ENCODE measurements at regions not wholly inside any gene's neighbourhood (a gene's known extent, or its start where the extent isn't known, plus 50 kb on each side); places are given as distances from the start of the nearest gene placed in this dataset.

DNA sequence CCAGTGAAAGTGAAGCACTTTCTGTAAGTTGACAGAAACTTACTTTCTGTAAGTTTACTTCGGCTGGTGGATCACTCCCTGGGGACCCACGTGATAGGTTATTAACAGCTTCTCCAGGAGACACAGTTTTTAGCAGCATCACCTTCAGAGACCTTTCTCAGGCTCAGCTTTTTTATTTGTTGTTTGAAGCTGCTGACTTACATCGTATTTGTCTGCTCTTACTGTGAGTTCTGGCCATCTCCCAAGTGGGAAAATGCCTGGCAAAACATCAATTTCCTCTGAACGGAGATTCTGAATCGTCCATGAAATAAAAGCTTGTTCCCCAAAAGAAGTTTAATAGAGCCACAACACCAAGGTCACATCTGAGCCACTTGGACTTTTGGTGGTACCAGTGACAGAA, 178.7 kb upstream of the PODXL start:
- Mint-ChIP-seq H3K27me3 (peaks cover 32% of the 10 kb centered on the region), H3K27ac (no peak overlapping the region), H3K4me1 (ENCODE audit: low read depth) (no peaks in the 10 kb centered on the region)

DNA sequence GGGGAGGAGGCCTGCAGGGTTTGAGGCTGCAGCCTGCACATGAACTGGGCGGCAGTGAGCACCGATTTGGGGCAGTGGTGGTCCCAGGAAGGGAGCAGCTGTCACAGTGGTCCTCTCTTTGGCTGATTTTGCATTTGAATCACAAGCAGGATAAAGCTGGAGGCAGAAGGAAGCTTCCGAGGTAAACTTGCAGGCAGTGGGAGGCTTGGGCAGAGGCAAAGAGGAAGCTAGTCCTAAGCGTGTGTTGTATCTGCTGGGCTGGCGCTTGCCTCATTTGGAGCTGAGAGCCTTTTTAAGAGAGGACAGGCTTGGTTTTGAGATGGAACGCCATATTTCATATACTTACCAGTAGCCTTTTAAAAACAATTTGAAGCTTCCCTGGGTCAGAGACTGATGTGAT, 177.2 kb upstream of the PODXL start:
- Mint-ChIP-seq H3K4me3 (no peak overlapping the region), H3K36me3 (ENCODE audit: low read depth) (no peaks in the 10 kb centered on the region), H3K9me3 (peaks cover 4% of the 10 kb centered on the region), H3K27me3 (peaks cover 32% of the 10 kb centered on the region), H3K27ac (no peak overlapping the region), H3K4me1 (ENCODE audit: low read depth) (no peaks in the 10 kb centered on the region)

More for the DNA sequence above, 178.7 kb upstream of the PODXL start:
- Mint-ChIP-seq H3K9me3 (no peaks in the 10 kb centered on the region), H3K36me3 (ENCODE audit: low read depth) (no peaks in the 10 kb centered on the region), H3K4me3 (no peak overlapping the region)

DNA sequence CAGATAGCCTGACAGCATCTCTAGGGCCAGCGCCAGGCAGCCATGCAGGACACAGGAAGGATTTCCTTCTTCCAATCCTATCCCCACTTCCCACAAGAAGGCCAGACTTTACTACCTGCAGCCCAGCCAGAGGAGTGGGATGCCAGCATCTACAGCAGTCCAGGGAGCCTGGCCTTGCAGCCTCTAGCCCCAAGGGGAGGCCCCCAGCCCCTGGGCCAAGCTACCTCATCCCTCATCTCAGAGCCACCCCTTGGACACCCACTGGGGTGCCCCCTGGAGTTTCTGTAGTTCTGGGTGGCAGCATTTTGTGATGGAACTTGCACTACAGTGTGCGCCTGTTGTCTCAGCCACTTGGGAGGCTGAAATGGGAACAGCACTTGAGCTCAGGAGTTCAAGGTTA, 170.8 kb upstream of the PODXL start:
- Mint-ChIP-seq H3K36me3 (ENCODE audit: low read depth) (no peaks in the 10 kb centered on the region), H3K27me3 (peaks cover 10% of the 10 kb centered on the region), H3K9me3 (peaks cover 7% of the 10 kb centered on the region), H3K4me3 (no peak overlapping the region), H3K27ac (no peak overlapping the region), H3K4me1 (ENCODE audit: low read depth) (no peaks in the 10 kb centered on the region)

DNA sequence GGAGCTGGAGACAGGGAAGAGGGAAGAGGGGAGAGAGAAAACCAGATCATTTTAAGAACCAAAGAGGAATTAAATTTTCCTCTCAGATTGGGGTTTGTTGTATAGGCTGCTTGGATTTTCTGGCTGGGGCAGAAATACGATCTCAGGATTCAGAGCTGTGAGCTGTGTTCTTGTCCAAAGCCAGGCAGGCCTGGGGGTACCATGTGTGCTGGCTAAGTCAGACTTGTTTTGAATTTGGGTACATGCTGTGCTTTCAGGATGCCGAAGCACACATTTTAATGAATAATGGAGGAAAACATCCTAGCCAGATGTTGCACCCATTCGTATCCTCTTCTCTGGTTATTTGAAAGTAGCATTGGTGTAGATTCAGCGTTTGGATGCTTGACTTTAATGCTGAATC, 170.3 kb upstream of the PODXL start:
- no peak overlapping the region for H3K4me3 Mint-ChIP-seq
- H3K27ac Mint-ChIP-seq: no peak overlapping the region
- peaks cover 6% of the 10 kb centered on the region for H3K27me3 Mint-ChIP-seq
- H3K4me1 Mint-ChIP-seq (ENCODE audit: low read depth): no peaks in the 10 kb centered on the region
- no peaks in the 10 kb centered on the region for H3K36me3 Mint-ChIP-seq (ENCODE audit: low read depth)
- H3K9me3 Mint-ChIP-seq: peaks cover 7% of the 10 kb centered on the region

DNA sequence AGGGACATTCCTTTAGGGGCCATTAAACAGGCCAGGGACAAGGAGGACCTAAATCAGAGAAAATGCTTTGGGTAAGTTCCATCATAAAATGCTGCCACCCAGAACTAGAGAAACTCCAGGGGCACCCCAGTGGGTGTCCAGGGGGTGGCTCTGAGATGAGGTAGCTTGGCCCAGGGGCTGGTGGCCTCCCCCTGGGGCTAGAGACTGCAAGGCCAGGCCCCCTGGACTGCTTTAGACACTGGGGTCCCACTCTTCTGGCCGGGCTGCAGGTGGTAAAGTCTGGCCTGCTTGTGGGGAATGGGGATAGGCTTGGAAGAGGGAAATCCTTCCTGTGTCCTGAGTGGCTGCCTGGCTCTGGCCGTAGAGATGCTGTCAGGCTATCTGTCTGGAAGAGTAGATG, 169.6 kb upstream of the PODXL start:
- Mint-ChIP-seq H3K27ac (no peak overlapping the region), H3K4me3 (no peak overlapping the region), H3K4me1 (ENCODE audit: low read depth) (no peaks in the 10 kb centered on the region), H3K27me3 (peaks cover 10% of the 10 kb centered on the region), H3K9me3 (peaks cover 7% of the 10 kb centered on the region), H3K36me3 (ENCODE audit: low read depth) (no peaks in the 10 kb centered on the region)

DNA sequence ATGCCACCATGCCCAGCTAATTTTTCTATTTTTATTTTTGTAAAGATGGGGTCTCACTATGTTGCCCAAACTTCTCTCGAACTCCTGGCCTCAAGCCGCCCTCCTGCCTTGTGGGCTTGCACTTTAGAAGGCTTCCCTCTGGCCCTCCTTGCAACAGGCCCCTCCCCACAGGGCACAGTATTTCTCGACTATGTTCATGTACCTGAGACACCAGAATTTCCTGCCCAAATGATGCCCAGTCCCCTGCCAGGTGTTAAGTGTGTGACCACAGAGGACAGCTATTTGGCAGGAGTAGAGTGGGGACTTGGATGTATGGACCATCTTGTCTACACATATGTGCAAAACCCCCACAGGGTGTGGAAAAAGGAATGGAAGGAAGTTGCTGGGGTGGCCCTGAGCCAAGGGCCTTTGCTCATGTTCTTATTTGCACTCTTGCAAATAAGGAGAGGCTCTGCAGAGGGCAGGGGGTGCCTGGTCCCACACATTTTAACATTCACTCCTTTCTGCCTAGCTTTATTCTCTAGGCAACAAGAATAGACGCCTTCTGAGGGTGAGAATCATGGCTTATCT, 168.4 kb upstream of the PODXL start:
- Mint-ChIP-seq H3K4me1 (ENCODE audit: low read depth) (no peaks in the 10 kb centered on the region), H3K4me3 (no peak overlapping the region), H3K36me3 (ENCODE audit: low read depth) (no peaks in the 10 kb centered on the region), H3K27me3 (peaks cover 10% of the 10 kb centered on the region), H3K27ac (no peak overlapping the region), H3K9me3 (peaks cover 7% of the 10 kb centered on the region)

DNA sequence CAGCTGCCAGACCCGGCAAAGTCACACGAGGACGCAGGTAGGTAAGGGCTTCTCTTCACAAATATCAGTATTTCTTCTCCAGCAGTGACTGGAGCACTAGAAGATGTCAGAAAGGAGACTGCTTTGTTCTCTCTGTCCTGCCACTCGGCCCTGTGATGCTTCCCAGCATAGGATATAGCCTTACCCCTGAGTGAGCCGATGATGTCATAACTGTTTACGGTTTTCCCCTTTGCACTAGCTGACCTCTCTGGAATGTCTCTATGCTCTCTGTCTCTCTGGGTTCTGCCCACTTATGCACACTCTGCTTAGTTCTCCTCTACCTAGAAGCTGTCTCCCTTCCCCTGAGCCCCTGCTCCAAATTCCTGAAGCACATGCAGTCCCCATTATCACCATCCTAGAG, 167.5 kb upstream of the PODXL start:
- H3K9me3 Mint-ChIP-seq: peaks cover 6% of the 10 kb centered on the region
- H3K36me3 Mint-ChIP-seq (ENCODE audit: low read depth): no peaks in the 10 kb centered on the region
- H3K27me3 Mint-ChIP-seq: peaks cover 14% of the 10 kb centered on the region
- H3K4me1 Mint-ChIP-seq (ENCODE audit: low read depth): no peaks in the 10 kb centered on the region
- no peak overlapping the region for H3K27ac Mint-ChIP-seq
- H3K4me3 Mint-ChIP-seq: no peak overlapping the region

DNA sequence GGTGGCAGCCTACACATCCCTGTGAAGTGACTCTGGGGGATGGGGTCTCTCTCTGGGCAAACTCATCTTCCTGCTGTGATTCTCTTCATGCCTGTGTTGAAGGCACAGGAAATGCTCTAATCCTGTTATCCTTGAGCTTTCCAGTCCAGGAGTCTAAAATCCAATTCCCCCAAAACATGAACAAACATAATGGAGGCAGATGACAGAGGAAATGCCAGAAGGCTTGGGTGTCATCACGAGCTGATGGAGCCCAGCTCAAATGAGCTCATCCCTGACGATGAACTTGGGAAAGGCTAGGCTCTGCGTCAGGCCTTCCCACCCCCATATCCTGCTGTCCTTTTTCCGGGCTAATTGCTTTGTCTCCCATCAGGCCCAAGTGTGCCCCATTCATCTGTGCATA, 165.9 kb upstream of the PODXL start:
- no peaks in the 10 kb centered on the region for H3K4me1 Mint-ChIP-seq (ENCODE audit: low read depth)
- no peaks in the 10 kb centered on the region for H3K36me3 Mint-ChIP-seq (ENCODE audit: low read depth)
- H3K27me3 Mint-ChIP-seq: peaks cover 17% of the 10 kb centered on the region
- no peak overlapping the region for H3K27ac Mint-ChIP-seq
- H3K9me3 Mint-ChIP-seq: no peaks in the 10 kb centered on the region
- H3K4me3 Mint-ChIP-seq: no peak overlapping the region

DNA sequence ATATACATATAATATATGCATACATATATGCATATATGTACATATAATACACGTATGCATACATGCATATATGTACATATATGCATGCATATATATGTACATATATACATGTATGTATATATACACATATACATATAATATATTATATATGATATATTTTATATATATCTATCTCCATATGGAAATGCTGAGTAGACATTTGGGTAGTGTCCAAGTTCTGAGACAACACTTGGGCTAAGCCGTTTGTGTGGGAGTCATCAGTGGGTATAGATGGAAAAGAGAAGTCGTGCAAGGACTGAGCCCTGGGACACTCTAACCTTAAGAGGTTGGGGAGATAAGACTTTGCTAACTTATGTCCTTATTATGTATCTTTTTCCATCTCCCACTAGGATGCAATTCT, 165.2 kb upstream of the PODXL start:
- Mint-ChIP-seq H3K27me3 (peaks cover 17% of the 10 kb centered on the region), H3K36me3 (ENCODE audit: low read depth) (no peaks in the 10 kb centered on the region), H3K9me3 (no peaks in the 10 kb centered on the region), H3K4me3 (no peak overlapping the region), H3K27ac (no peak overlapping the region), H3K4me1 (ENCODE audit: low read depth) (no peaks in the 10 kb centered on the region)

DNA sequence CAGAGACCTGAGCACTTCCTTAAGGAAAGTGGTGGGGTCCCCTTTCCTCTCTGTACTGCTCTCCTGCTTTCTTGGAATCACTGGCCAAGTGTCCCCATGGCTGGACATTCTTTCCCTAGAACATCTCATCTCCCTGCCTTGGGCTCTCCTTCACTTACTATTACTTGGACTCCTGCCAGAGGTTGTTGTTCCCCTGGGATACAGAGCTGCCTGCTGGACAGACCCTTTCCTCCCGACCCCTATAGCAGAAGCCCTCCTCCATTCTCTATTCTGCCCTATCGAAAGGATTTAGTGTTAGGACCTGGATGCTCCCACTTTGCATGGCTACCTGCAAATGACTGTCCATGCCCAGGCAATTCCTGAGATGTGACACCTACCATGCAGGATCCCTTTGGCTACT, 164.3 kb upstream of the PODXL start:
- H3K9me3 Mint-ChIP-seq: no peaks in the 10 kb centered on the region
- no peak overlapping the region for H3K27ac Mint-ChIP-seq
- peaks cover 17% of the 10 kb centered on the region for H3K27me3 Mint-ChIP-seq
- no peaks in the 10 kb centered on the region for H3K4me1 Mint-ChIP-seq (ENCODE audit: low read depth)
- no peaks in the 10 kb centered on the region for H3K36me3 Mint-ChIP-seq (ENCODE audit: low read depth)
- no peak overlapping the region for H3K4me3 Mint-ChIP-seq

DNA sequence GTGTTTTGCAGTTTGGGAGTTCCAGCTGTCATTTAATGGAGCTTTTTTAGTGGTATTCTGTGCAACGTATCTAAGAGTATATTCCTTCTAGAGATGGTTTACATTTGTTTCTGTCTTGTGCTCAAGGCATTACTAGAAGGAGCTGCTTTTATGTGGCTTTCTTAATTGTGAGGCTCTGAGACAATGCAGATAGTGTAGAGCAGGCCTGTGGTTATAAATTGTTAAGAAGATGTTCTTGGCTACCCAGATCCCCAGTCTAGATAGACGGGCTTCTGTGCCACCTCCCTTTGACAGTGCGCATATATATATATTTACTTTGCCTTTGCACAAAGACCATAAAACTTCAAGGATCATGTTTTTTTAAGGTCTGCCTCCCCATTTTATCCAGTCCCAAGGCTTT, 160.8 kb upstream of the PODXL start:
- no peak overlapping the region for H3K27ac Mint-ChIP-seq
- H3K27me3 Mint-ChIP-seq: peaks cover 16% of the 10 kb centered on the region
- no peak overlapping the region for H3K4me3 Mint-ChIP-seq
- H3K36me3 Mint-ChIP-seq (ENCODE audit: low read depth): no peaks in the 10 kb centered on the region
- no peaks in the 10 kb centered on the region for H3K4me1 Mint-ChIP-seq (ENCODE audit: low read depth)
- H3K9me3 Mint-ChIP-seq: no peaks in the 10 kb centered on the region

DNA sequence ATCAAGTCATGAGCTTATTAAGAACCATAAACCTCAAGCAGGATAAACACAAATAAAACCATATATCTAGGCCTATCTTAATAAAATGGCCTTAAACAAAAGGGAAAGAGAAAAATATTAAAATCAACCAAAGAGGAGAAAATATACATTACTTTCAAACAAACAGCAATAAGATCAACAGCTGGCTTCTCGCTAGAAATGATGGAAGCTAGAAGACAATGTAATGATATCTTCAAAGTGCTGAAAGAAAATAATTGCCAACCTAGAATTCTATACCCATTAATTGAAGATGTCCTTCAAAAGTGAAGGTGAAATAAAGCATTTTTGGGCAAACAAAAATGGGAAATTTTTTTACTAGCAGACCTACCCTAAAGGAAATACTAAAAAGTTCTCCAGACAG, 142.9 kb upstream of the PODXL start:
- no peak overlapping the region for H3K27ac Mint-ChIP-seq
- H3K27me3 Mint-ChIP-seq: peaks cover 15% of the 10 kb centered on the region
- no peaks in the 10 kb centered on the region for H3K36me3 Mint-ChIP-seq (ENCODE audit: low read depth)
- no peaks in the 10 kb centered on the region for H3K9me3 Mint-ChIP-seq
- H3K4me3 Mint-ChIP-seq: no peak overlapping the region
- H3K4me1 Mint-ChIP-seq (ENCODE audit: low read depth): no peaks in the 10 kb centered on the region

DNA sequence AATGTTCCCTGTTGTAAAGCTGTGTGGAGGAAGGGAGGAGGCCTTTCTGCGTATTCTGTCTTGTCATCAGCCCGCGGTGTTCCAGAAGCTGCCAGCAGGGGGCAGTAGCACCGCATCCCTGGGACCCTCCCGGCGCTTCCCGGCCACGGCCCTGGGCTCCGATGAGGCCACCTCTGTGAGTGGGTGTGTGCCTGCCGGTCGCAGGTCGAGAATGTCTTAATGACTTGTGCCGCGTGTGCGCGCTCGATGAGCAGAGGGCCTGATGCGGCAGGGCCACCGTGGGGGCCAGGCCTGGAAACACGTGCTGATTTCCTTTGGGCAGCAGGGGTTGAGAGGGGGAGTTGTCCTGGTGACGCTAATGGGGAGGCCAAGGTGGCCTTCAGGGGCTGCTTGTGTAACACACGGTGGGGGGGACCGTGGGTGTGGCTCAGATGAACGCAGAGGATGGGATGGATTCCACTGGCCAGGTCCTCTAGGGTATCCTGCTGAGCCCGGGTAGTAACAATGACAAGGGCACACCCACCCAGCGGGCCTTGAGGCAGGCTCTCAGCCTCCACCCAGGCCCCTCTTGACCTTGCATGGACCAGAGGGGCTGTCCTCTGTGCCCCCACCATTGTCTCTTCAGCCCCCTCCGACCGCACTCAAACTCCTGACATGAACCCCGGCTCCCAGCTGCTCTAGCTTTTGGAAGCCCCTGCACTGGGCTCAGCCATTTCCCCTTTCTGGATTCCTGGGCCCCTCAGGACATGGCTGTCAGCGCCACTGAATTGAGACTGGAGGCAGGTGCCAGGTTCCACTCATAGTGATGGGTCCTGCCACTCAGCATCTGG, 135.9 kb upstream of the PODXL start:
- Mint-ChIP-seq H3K4me1 (ENCODE audit: low read depth) (peaks cover 5% of the 10 kb centered on the region), H3K4me3 (no peak overlapping the region), H3K36me3 (ENCODE audit: low read depth) (no peaks in the 10 kb centered on the region), H3K9me3 (no peaks in the 10 kb centered on the region), H3K27ac (no peak overlapping the region), H3K27me3 (peaks cover 27% of the 10 kb centered on the region)

DNA sequence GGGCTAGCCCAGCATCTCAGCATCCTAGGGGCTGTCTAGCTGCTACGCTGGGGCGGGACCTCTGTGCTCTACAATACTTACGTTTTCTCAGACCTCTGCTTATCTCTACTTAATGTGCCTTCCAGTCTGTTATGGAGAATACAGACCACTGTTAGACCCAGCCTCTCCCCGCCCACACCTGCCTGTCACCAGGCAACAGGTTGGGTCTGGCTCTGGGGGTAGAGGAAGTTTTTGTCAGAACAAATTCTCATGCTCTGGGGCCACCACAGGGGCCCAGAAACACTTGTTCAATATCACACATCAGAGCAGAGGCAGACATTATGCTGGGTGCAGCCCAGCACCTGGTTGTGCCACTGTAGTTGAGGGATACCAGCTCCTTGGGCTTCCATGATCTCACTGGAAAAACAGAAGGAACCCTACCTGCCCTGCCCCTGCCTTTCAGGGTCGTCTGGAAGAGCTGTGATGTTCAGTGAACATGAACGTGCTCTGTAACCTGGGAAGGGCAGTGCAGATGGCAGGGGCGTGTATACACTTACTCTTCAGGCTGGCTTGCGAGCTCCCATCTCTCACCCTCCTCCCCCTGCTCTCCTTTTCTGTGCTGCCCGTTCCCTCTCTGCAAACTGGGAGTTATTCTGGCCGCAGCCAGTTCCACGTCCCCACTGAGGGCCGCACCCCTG, 135.2 kb upstream of the PODXL start:
- H3K36me3 Mint-ChIP-seq (ENCODE audit: low read depth): no peaks in the 10 kb centered on the region
- peaks cover 5% of the 10 kb centered on the region for H3K4me1 Mint-ChIP-seq (ENCODE audit: low read depth)
- H3K9me3 Mint-ChIP-seq: no peaks in the 10 kb centered on the region
- no peak overlapping the region for H3K4me3 Mint-ChIP-seq
- peaks cover 27% of the 10 kb centered on the region for H3K27me3 Mint-ChIP-seq
- H3K27ac Mint-ChIP-seq: no peak overlapping the region

DNA sequence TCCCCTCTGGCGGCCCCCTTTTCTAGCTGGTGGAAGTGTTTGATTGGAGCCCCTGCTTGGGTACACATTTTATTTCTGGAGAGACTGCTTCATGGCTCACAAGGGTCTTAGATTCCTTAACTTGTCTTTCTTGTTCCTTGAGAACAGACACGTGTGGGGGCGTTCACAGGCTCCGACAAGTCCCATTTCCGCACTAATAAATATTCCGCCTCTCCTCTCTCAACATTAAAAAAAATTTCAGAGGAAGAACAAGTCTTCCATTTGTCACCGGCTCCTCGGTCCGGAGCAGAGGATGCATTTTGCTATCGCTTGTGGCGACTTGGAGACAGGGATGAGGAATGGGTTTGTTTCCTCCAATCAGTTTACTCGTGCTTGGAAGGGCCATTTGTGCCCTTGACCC, 134.0 kb upstream of the PODXL start:
- H3K9me3 Mint-ChIP-seq: no peaks in the 10 kb centered on the region

More for the DNA sequence above, 134.0 kb upstream of the PODXL start:
- Mint-ChIP-seq H3K27me3 (peaks cover 27% of the 10 kb centered on the region), H3K4me3 (no peak overlapping the region), H3K27ac (no peak overlapping the region), H3K36me3 (ENCODE audit: low read depth) (no peaks in the 10 kb centered on the region), H3K4me1 (ENCODE audit: low read depth) (peaks cover 5% of the 10 kb centered on the region)
